ENCODE measurements at regions not wholly inside any gene's neighbourhood (a gene's known extent, or its start where the extent isn't known, plus 50 kb on each side); places are given as distances from the start of the nearest gene placed in this dataset.
"Not testable (repeated sequence)": the region's sequence is repeated elsewhere in the genome, so short reads cannot be mapped to it uniquely, and the experiment has no call there.

DNA sequence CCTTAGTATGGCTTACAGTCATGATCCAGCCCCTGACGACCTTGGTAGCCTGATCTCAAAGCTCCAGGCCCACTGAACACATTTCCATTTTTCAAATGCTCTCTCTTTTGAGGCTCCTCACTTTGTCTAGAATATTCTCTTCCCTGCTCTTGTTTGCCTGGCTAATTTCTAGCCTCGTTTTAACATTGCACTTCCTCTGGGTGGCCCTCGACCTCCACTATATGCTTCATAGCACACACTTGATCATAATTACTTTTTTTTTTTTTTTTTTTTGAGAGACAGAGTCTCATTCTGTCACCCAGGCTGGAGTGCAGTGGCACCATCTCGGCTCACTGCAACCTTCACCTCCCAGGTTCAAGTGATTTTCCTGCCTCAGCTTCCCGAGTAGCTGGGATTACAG, 65.5 kb upstream of the RABGAP1L start:
- not testable (repeated sequence) for H3K9me1 ChIP-seq (ENCODE audit: control insufficient read depth, insufficient read depth, low read length); H3K79me2 ChIP-seq (ENCODE audit: control insufficient read depth, insufficient read depth, low read length); H3K4me2 ChIP-seq (ENCODE audit: insufficient read depth, low read length); H3K9ac ChIP-seq (ENCODE audit: insufficient read depth in 1 of 2, low read depth in 2 of 2, low read length in 2 of 2); H3K36me3 ChIP-seq (ENCODE audit: control insufficient read depth, insufficient read depth, low read length); BruUV-seq (replicated peaks); H3K4me3 ChIP-seq; H3K4me1 ChIP-seq (replicated peaks in 1 of 2; ENCODE audit: control insufficient read depth in 2 of 2, insufficient read depth in 2 of 2, low read length in 2 of 2); H4K20me1 ChIP-seq (replicated peaks; ENCODE audit: control insufficient read depth, insufficient read depth, low read length); H3K27me3 ChIP-seq (ENCODE audit: control insufficient read depth in 2 of 2, insufficient read depth in 2 of 2, low read length in 2 of 2); H3K9me3 ChIP-seq (replicated peaks; ENCODE audit: control insufficient read depth, insufficient read depth, low read depth, low read length); FAIRE-seq; H3K27ac ChIP-seq (ENCODE audit: extremely low read depth, low read depth, low read length); TF ChIP-seq MYC (CRISPR knock-in tag; IDR thresholded peaks at IDR 0.05; ENCODE audit: borderline replicate concordance, low read depth); JUND (tag; IDR thresholded peaks at IDR 0.05; ENCODE audit: borderline replicate concordance, low read depth, low read length)
- ChIA-PET POLR2A (interaction anchor here (0.7 to 0.8 kb wide), 2 partner anchors 14 to 51 kb away, joined by 3 to 4 read pairs; no protein-coding TSS in a partner anchor), CTCF (ENCODE audit: low intra/inter-chr PET ratio) (interaction anchor here (0.7 to 1.3 kb wide), 3 partner anchors 123 to 650 kb away, joined by 4 to 9 read pairs (median 5); no protein-coding TSS in a partner anchor)
- peak in 2 of 4 experiments; percentile 44 to 63 for DNase-seq (ENCODE audit: extremely low read depth in 1 of 4, low spot score in 3 of 4)
- peak overlapping the region; percentile 27; the same call in 1 of the 2 replicates for H2AFZ ChIP-seq (ENCODE audit: low read depth, low read length)
- WGBS (ENCODE audit: insufficient coverage, low coverage, missing lambda C conversion rate), result 2% methylated on average over 4 of the region's 5 CpGs
- in situ Hi-C loops (cut with MboI), result loop anchor here (10.0 to 25.0 kb wide), 3 partner anchors 121 to 1356 kb away; no protein-coding TSS in a partner anchor
- ATAC-seq, result peak; percentile 90
- intact Hi-C loops (cut with micrococcal nuclease), result loop anchor here (1.0 to 5.0 kb wide), 3 partner anchors 124 to 651 kb away; no protein-coding TSS in a partner anchor
- TF ChIP-seq MYC (IDR thresholded peaks at IDR 0.05; ENCODE audit: low read depth, low read length), result 0 out of 2 replicates have a peak, but pooled peaks have one; percentile 18
- TF ChIP-seq, protein P1, sequence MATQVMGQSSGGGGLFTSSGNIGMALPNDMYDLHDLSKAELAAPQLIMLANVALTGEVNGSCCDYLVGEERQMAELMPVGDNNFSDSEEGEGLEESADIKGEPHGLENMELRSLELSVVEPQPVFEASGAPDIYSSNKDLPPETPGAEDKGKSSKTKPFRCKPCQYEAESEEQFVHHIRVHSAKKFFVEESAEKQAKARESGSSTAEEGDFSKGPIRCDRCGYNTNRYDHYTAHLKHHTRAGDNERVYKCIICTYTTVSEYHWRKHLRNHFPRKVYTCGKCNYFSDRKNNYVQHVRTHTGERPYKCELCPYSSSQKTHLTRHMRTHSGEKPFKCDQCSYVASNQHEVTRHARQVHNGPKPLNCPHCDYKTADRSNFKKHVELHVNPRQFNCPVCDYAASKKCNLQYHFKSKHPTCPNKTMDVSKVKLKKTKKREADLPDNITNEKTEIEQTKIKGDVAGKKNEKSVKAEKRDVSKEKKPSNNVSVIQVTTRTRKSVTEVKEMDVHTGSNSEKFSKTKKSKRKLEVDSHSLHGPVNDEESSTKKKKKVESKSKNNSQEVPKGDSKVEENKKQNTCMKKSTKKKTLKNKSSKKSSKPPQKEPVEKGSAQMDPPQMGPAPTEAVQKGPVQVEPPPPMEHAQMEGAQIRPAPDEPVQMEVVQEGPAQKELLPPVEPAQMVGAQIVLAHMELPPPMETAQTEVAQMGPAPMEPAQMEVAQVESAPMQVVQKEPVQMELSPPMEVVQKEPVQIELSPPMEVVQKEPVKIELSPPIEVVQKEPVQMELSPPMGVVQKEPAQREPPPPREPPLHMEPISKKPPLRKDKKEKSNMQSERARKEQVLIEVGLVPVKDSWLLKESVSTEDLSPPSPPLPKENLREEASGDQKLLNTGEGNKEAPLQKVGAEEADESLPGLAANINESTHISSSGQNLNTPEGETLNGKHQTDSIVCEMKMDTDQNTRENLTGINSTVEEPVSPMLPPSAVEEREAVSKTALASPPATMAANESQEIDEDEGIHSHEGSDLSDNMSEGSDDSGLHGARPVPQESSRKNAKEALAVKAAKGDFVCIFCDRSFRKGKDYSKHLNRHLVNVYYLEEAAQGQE (IDR thresholded peaks at IDR 0.05; ENCODE audit: borderline replicate concordance), result peak; percentile 69
- TF ChIP-seq, protein P1 (CRISPR knock-in tag; IDR thresholded peaks at IDR 0.05; ENCODE audit: low read depth), result not testable (repeated sequence)
- 0 out of 2 replicates have a peak, but pooled peaks have one; percentile 82 for TF ChIP-seq ARID2 (IDR thresholded peaks at IDR 0.05)
- TF ChIP-seq ZNF384 (IDR thresholded peaks at IDR 0.05; ENCODE audit: low read depth, low read length), result peak; percentile 96
- TF ChIP-seq, protein P2, sequence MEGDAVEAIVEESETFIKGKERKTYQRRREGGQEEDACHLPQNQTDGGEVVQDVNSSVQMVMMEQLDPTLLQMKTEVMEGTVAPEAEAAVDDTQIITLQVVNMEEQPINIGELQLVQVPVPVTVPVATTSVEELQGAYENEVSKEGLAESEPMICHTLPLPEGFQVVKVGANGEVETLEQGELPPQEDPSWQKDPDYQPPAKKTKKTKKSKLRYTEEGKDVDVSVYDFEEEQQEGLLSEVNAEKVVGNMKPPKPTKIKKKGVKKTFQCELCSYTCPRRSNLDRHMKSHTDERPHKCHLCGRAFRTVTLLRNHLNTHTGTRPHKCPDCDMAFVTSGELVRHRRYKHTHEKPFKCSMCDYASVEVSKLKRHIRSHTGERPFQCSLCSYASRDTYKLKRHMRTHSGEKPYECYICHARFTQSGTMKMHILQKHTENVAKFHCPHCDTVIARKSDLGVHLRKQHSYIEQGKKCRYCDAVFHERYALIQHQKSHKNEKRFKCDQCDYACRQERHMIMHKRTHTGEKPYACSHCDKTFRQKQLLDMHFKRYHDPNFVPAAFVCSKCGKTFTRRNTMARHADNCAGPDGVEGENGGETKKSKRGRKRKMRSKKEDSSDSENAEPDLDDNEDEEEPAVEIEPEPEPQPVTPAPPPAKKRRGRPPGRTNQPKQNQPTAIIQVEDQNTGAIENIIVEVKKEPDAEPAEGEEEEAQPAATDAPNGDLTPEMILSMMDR (IDR thresholded peaks at IDR 0.05 in 2 of 3, conservative IDR thresholded peaks at IDR 0.05 in 1 of 3; ENCODE audit: insufficient read depth in 2 of 3, low read depth in 1 of 3, low read length in 3 of 3), result peak; percentile 56 to 70 (median 57); a peak in 4 of 6 replicates
- TF ChIP-seq JUND (IDR thresholded peaks at IDR 0.05; ENCODE audit: borderline replicate concordance, low read depth, low read length), result 0 out of 2 replicates have a peak, but pooled peaks have one; percentile 14
- peak; percentile 51; the same call in 1 of the 2 replicates for TF ChIP-seq SMC3 (conservative IDR thresholded peaks at IDR 0.05; ENCODE audit: insufficient read depth, low read depth, low read length)
- peak; percentile 80 to 82 for TF ChIP-seq RAD21 (CRISPR knock-in tag; conservative IDR thresholded peaks at IDR 0.05 in 1 of 2, IDR thresholded peaks at IDR 0.05 in 1 of 2)
